Mesenchymal stem cell (in vitro differentiated cells and primary cell): ENCODE measurements at regions not wholly inside any gene's neighbourhood (a gene's known extent, or its start where the extent isn't known, plus 50 kb on each side); places are given as distances from the start of the nearest gene placed in this dataset.

ENCODE experiments used
- DNase-seq: peaks from one replicate; pipeline ENCODE4 v3.0.0-alpha.2; 2013
- H2AFZ ChIP-seq: one replicate; pipeline ENCODE4 v1.6.1; 2013; ENCODE audit warnings: low read depth, mild to moderate bottlenecking, control low read depth, inconsistent platforms, low read length, moderate library complexity
- H2AK5ac ChIP-seq: 2 replicates; pipeline ENCODE4 v1.6.1; 2013; ENCODE audit warnings: low read length, moderate library complexity, mild to moderate bottlenecking, inconsistent platforms; ENCODE audit not compliant: severe bottlenecking
- H2BK120ac ChIP-seq: one replicate; pipeline ENCODE4 v1.6.1; 2013; ENCODE audit warnings: low read depth, mild to moderate bottlenecking, inconsistent platforms, low read length, moderate library complexity
- H2BK12ac ChIP-seq, 2 experiments: one replicate each; pipeline ENCODE4 v1.6.1; 2013; ENCODE audit warnings: inconsistent platforms in 2 of 2, low read length in 2 of 2, mild to moderate bottlenecking in 2 of 2, moderate library complexity in 2 of 2, control low read depth in 1 of 2
- H2BK15ac ChIP-seq: one replicate; pipeline ENCODE4 v1.6.1; 2013; ENCODE audit warnings: mild to moderate bottlenecking, low read depth, inconsistent platforms; ENCODE audit not compliant: poor library complexity, severe bottlenecking
- H2BK5ac ChIP-seq: 2 replicates; pipeline ENCODE4 v1.6.1; 2013; ENCODE audit warnings: low read depth, mild to moderate bottlenecking, low read length, control low read depth, inconsistent platforms; ENCODE audit not compliant: poor library complexity, severe bottlenecking
- H3K14ac ChIP-seq, 2 experiments: one replicate each; pipeline ENCODE4 v1.6.1; 2013; ENCODE audit warnings: inconsistent platforms in 2 of 2, low read length in 2 of 2, control low read depth in 1 of 2, mild to moderate bottlenecking in 1 of 2, moderate library complexity in 1 of 2
- H3K18ac ChIP-seq, 2 experiments: one replicate each; pipeline ENCODE4 v1.6.1; 2013; ENCODE audit warnings: inconsistent platforms in 2 of 2, low read length in 2 of 2, control low read depth in 1 of 2, low read depth in 1 of 2, mild to moderate bottlenecking in 1 of 2
- H3K23ac ChIP-seq, 2 experiments: one replicate each; pipeline ENCODE4 v1.6.1; 2013; ENCODE audit warnings: inconsistent platforms in 2 of 2, low read length in 2 of 2, mild to moderate bottlenecking in 2 of 2, moderate library complexity in 2 of 2, control low read depth in 1 of 2
- H3K27ac ChIP-seq: 2 replicates; pipeline ENCODE4 v1.5.1; 2013; ENCODE audit warnings: mild to moderate bottlenecking, moderate library complexity, low read length, control low read depth, inconsistent platforms; ENCODE audit not compliant: poor library complexity, severe bottlenecking
- H3K27me3 ChIP-seq, 2 experiments: 2 replicates each; pipeline versions ENCODE4 v1.6.1 to v1.7.0; 2013; ENCODE audit warnings: low read length in 2 of 2, mild to moderate bottlenecking in 2 of 2, moderate library complexity in 2 of 2, control low read depth in 1 of 2, inconsistent platforms in 1 of 2; ENCODE audit not compliant: control insufficient read depth in 1 of 2, insufficient read depth in 1 of 2
- H3K36me3 ChIP-seq, 2 experiments: 2 replicates each; pipeline versions ENCODE4 v1.6.1 to v1.7.0; 2013; ENCODE audit warnings: low read length in 2 of 2, control low read depth in 1 of 2, inconsistent platforms in 1 of 2, low read depth in 1 of 2, mild to moderate bottlenecking in 1 of 2; ENCODE audit not compliant: insufficient read depth in 2 of 2, control insufficient read depth in 1 of 2
- H3K4ac ChIP-seq, 2 experiments: one replicate each; pipeline ENCODE4 v1.6.1; 2013; ENCODE audit warnings: inconsistent platforms in 2 of 2, low read length in 2 of 2, mild to moderate bottlenecking in 2 of 2, moderate library complexity in 2 of 2, control low read depth in 1 of 2, low read depth in 1 of 2
- H3K4me1 ChIP-seq: 2 replicates; pipeline ENCODE4 v1.6.1; 2013; ENCODE audit warnings: low read depth, low read length, control low read depth; ENCODE audit not compliant: control insufficient read depth, insufficient read depth
- H3K4me2 ChIP-seq: 2 replicates; pipeline ENCODE4 v1.6.1; 2013; ENCODE audit warnings: low read length, mild to moderate bottlenecking, inconsistent platforms; ENCODE audit not compliant: poor library complexity, severe bottlenecking
- H3K4me3 ChIP-seq, 2 experiments: 2 replicates each; pipeline versions ENCODE4 v1.5.1 to v1.7.0; 2013; ENCODE audit warnings: low read length in 2 of 2, mild to moderate bottlenecking in 2 of 2, control low read depth in 1 of 2, low read depth in 1 of 2; ENCODE audit not compliant: insufficient read depth in 1 of 2
- H3K79me1 ChIP-seq: replicated peaks from 2 replicates; pipeline ENCODE4 v1.6.1; 2013; ENCODE audit warnings: mild to moderate bottlenecking, control low read depth, low read length, inconsistent platforms; ENCODE audit not compliant: poor library complexity, severe bottlenecking
- H3K9ac ChIP-seq: 2 replicates; pipeline ENCODE4 v1.7.0; 2013; ENCODE audit warnings: mild to moderate bottlenecking, low read length, moderate library complexity
- H3K9me3 ChIP-seq: 2 replicates; pipeline ENCODE4 v1.7.0; 2013; ENCODE audit warnings: mild to moderate bottlenecking, low read length; ENCODE audit not compliant: control insufficient read depth
- H4K8ac ChIP-seq: one replicate; pipeline ENCODE4 v1.6.1; 2013; ENCODE audit warnings: inconsistent platforms, mild to moderate bottlenecking, low read length, moderate library complexity
- H4K91ac ChIP-seq: one replicate; pipeline ENCODE4 v1.6.1; 2013; ENCODE audit warnings: mild to moderate bottlenecking, low read length, inconsistent platforms
- WGBS: methylation state at CpG from one replicate; pipeline ENCODE4 v1.1.7; 2013; ENCODE audit warnings: mixed read lengths; 5-methylcytosine and 5-hydroxymethylcytosine counted together

DNA sequence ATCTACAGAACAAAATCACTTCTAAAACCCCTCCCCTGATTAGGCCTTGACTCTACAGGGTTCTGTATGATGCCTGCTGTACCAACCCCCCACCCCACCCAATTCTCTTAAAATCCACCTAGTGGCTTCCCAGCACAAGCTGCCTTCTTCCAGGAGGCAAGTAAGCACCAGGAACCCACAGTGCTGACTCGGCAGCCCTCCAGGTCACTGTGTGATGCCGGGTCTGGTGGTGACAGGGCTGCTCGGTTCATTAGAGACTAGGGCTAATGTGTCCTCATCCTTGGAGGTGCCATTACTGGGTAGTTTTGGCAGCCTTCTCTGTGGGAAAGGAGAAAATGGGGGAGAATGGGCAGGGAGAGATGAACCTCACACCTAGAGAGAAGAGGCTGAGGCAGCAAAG is 363.5 kb downstream of the PTPRU start:
- Histone ChIP-seq H3K27ac (no peak overlapping the region), H3K9ac (no peak overlapping the region), H3K18ac (no peak overlapping the region), H4K91ac (no peak overlapping the region), H3K79me1 (no peaks in the 10 kb centered on the region), H2BK5ac (no peak overlapping the region), H3K23ac (no peak overlapping the region), H3K4me3 (no peak overlapping the region), H2BK12ac (no peak overlapping the region), H3K27me3 (peaks cover 0 to 27% of the 10 kb centered on the region in 2 experiments), H2BK120ac (no peak overlapping the region), H2AFZ (no peak overlapping the region), H3K4ac (no peak overlapping the region), H3K4me1 (no peaks in the 10 kb centered on the region), H3K14ac (no peak overlapping the region), H4K8ac (no peak overlapping the region), H3K4me2 (no peak overlapping the region), H2BK15ac (no peak overlapping the region), H2AK5ac (no peak overlapping the region), H3K36me3 (no peaks in the 10 kb centered on the region), H3K9me3 (no peaks in the 10 kb centered on the region)
- DNase-seq: no peak
- WGBS: 71% methylated on average over 3 of the region's 3 CpGs

DNA sequence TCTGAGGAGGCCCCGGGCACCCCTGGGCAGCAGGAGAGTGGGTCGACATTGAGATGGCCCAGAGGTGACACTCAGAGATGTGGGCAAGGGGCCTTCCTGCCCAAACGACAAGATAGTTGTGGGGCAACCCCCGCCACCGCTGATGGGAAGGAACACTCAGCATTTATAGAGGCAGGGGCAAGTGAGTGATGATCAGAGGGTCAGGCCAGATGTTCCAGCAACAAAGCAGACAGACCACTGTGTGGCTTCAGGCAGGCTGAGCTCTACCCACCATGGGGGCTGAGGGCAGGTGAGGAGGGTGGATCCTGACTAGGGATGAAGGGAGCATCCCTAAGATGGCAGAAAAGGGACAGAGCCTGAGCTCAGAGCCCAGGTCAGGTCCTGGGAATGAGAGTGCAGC is 362.7 kb downstream of the PTPRU start:
- H3K36me3 ChIP-seq: no peaks in the 10 kb centered on the region
- H2BK12ac ChIP-seq: no peak overlapping the region
- no peak overlapping the region for H3K4me3 ChIP-seq
- H3K4me1 ChIP-seq: peaks cover 2% of the 10 kb centered on the region
- no peak overlapping the region for H3K14ac ChIP-seq
- H4K91ac ChIP-seq: no peak overlapping the region
- H2BK120ac ChIP-seq: no peak overlapping the region
- no peak overlapping the region for H3K4ac ChIP-seq
- H4K8ac ChIP-seq: no peak overlapping the region
- H3K9me3 ChIP-seq: no peaks in the 10 kb centered on the region
- H2AFZ ChIP-seq: no peak overlapping the region
- no peak overlapping the region for H3K23ac ChIP-seq
- no peak overlapping the region for H3K4me2 ChIP-seq
- no peak overlapping the region for H3K27ac ChIP-seq
- no peak for DNase-seq
- H3K9ac ChIP-seq: no peak overlapping the region
- H2BK15ac ChIP-seq: no peak overlapping the region
- no peak overlapping the region for H2BK5ac ChIP-seq
- no peak overlapping the region for H2AK5ac ChIP-seq
- WGBS: 72% methylated on average over 5 of the region's 5 CpGs
- peaks cover 0 to 27% of the 10 kb centered on the region in 2 experiments for H3K27me3 ChIP-seq
- H3K18ac ChIP-seq: no peak overlapping the region
- no peaks in the 10 kb centered on the region for H3K79me1 ChIP-seq

DNA sequence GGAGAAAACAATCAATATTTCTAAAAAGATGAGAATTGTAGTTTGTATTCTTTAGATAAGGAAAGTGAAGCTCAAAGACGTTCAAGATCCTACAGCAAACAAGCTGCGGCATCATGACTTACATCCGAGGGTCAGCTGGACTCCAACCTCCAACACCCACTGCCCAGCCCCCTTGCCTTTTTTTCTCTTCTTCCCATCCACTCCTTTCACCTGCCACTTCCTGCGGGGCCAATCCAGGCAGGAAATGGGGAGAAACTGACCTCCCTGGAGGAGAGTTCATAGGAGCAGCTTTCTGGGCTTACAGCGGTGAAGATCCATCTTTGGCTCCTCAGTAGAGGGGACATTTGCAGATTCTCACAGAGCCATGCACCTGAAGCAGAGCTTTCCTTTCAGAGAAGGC is 361.5 kb downstream of the PTPRU start:
- 82% methylated on average over 5 of the region's 5 CpGs for WGBS
- H3K27ac ChIP-seq: no peak overlapping the region
- no peak overlapping the region for H2BK15ac ChIP-seq
- H3K14ac ChIP-seq: no peak overlapping the region
- no peak overlapping the region for H3K9ac ChIP-seq
- H3K18ac ChIP-seq: no peak overlapping the region
- H4K8ac ChIP-seq: no peak overlapping the region
- H3K23ac ChIP-seq: no peak overlapping the region
- H3K36me3 ChIP-seq: no peaks in the 10 kb centered on the region
- no peaks in the 10 kb centered on the region for H3K79me1 ChIP-seq
- H2AK5ac ChIP-seq: no peak overlapping the region
- H3K9me3 ChIP-seq: no peaks in the 10 kb centered on the region
- no peak overlapping the region for H2BK12ac ChIP-seq
- peaks cover 0 to 27% of the 10 kb centered on the region in 2 experiments for H3K27me3 ChIP-seq
- H2BK5ac ChIP-seq: no peak overlapping the region
- peaks cover 10% of the 10 kb centered on the region for H3K4me1 ChIP-seq
- DNase-seq: no peak
- no peak overlapping the region for H2AFZ ChIP-seq
- H3K4me2 ChIP-seq: no peak overlapping the region
- H2BK120ac ChIP-seq: no peak overlapping the region
- no peak overlapping the region for H3K4me3 ChIP-seq
- H3K4ac ChIP-seq: no peak overlapping the region
- no peak overlapping the region for H4K91ac ChIP-seq

DNA sequence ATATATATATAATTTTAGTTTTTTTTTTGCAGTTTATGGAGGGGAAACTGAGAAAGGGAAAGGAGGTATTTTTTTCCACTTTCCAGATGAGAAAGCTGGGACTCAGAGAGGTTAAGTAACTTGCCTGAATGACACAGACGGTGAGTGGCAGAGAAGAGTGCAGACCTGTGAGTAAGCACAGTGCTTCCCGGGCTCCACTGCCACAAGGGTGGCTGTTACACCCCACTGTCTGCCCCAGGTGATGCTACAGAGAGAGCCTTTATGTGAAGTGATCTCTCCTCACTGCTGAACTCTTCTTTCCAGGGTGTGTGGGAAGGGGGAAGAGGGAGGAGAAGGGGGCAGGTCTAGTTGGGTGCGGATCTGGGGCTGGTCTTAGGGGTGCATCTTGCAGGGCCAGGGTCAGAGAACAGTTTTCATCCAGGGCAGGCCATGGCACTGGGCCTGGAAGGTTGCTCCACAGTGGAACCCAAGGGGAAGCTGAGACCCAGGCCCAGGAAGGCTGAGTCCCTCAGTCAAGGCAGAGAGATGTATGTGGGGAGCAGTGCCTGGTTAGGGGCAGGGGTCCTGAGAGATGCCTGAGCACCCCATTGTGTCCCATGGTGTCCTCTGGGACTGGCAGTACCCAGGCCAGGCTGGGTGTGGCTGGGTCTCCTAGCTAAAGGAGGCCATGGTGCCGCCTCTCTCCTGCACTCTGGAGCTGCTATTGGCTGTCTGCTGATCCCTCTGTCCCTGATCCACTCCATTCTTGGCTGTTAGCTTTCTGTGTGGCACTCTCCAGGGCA is 357.5 kb downstream of the PTPRU start:
- Histone ChIP-seq H4K8ac (no peak overlapping the region), H3K9ac (no peak overlapping the region), H4K91ac (no peak overlapping the region), H2AK5ac (no peak overlapping the region), H3K4ac (no peak overlapping the region), H3K27ac (no peak overlapping the region), H2BK12ac (no peak overlapping the region), H3K18ac (no peak overlapping the region), H3K36me3 (no peaks in the 10 kb centered on the region), H3K79me1 (no peaks in the 10 kb centered on the region), H3K4me2 (no peak overlapping the region), H2BK15ac (no peak overlapping the region), H3K4me3 (no peak overlapping the region), H3K14ac (no peak overlapping the region), H2BK120ac (no peak overlapping the region), H2BK5ac (no peak overlapping the region), H3K9me3 (no peaks in the 10 kb centered on the region), H3K27me3 (peaks cover 0 to 15% of the 10 kb centered on the region in 2 experiments), H2AFZ (no peak overlapping the region), H3K4me1 (peaks cover 28% of the 10 kb centered on the region), H3K23ac (no peak overlapping the region)
- no peak for DNase-seq
- 77% methylated on average over 4 of the region's 4 CpGs for WGBS
